ENCODE measurements at regions not wholly inside any gene's neighbourhood (a gene's known extent, or its start where the extent isn't known, plus 50 kb on each side); places are given as distances from the start of the nearest gene placed in this dataset.

- Mint-ChIP-seq H3K27me3 (ENCODE audit: low read depth) (no peaks in the 10 kb centered on the region), H3K27ac (no peak overlapping the region), H3K36me3 (ENCODE audit: low read depth) (no peaks in the 10 kb centered on the region), H3K4me3 (ENCODE audit: low read depth) (no peak overlapping the region), H3K9me3 (peaks cover 4% of the 10 kb centered on the region), H3K4me1 (ENCODE audit: low read depth) (peaks cover 5% of the 10 kb centered on the region)
- intact Hi-C loops (cut with micrococcal nuclease) = no loop called here
- no peak for DNase-seq (ENCODE audit: low spot score)
Measured at GRCh38 chr6:53216301-53216700, 67.7 kb upstream of the GCM1 start.

GRCh38 chr6:53214172-53214571 is 65.5 kb upstream of the GCM1 start:
- Mint-ChIP-seq H3K27ac (no peak overlapping the region), H3K9me3 (peaks cover 4% of the 10 kb centered on the region), H3K4me1 (ENCODE audit: low read depth) (peaks cover 5% of the 10 kb centered on the region), H3K27me3 (ENCODE audit: low read depth) (no peaks in the 10 kb centered on the region), H3K4me3 (ENCODE audit: low read depth) (no peak overlapping the region), H3K36me3 (ENCODE audit: low read depth) (no peaks in the 10 kb centered on the region)
- DNase-seq (ENCODE audit: low spot score) = no peak
- intact Hi-C loops (cut with micrococcal nuclease) = no loop called here

- intact Hi-C loops (cut with micrococcal nuclease) = no loop called here
- Mint-ChIP-seq H3K9me3 (no peaks in the 10 kb centered on the region), H3K36me3 (ENCODE audit: low read depth) (no peaks in the 10 kb centered on the region), H3K4me1 (ENCODE audit: low read depth) (no peaks in the 10 kb centered on the region), H3K27ac (no peak overlapping the region), H3K4me3 (ENCODE audit: low read depth) (no peak overlapping the region), H3K27me3 (ENCODE audit: low read depth) (no peaks in the 10 kb centered on the region)
- no peak for DNase-seq (ENCODE audit: low spot score)
Measured at GRCh38 chr6:53210811-53211210, 62.2 kb upstream of the GCM1 start.

- intact Hi-C loops (cut with micrococcal nuclease) = no loop called here
- no peaks in the 10 kb centered on the region for H3K9me3 Mint-ChIP-seq
- DNase-seq (ENCODE audit: low spot score) = no peak
- no peaks in the 10 kb centered on the region for H3K4me1 Mint-ChIP-seq (ENCODE audit: low read depth)
- no peaks in the 10 kb centered on the region for H3K36me3 Mint-ChIP-seq (ENCODE audit: low read depth)
- H3K4me3 Mint-ChIP-seq (ENCODE audit: low read depth) = no peak overlapping the region
- H3K27ac Mint-ChIP-seq = no peak overlapping the region
- no peaks in the 10 kb centered on the region for H3K27me3 Mint-ChIP-seq (ENCODE audit: low read depth)
Measured at GRCh38 chr6:53209681-53210080, 61.0 kb upstream of the GCM1 start.

- no peaks in the 10 kb centered on the region for H3K27me3 Mint-ChIP-seq (ENCODE audit: low read depth)
- no peak overlapping the region for H3K27ac Mint-ChIP-seq
- H3K36me3 Mint-ChIP-seq (ENCODE audit: low read depth) = no peaks in the 10 kb centered on the region
- H3K4me3 Mint-ChIP-seq (ENCODE audit: low read depth) = no peak overlapping the region
- H3K4me1 Mint-ChIP-seq (ENCODE audit: low read depth) = peaks cover 6% of the 10 kb centered on the region
- intact Hi-C loops (cut with micrococcal nuclease) = no loop called here
- H3K9me3 Mint-ChIP-seq = no peaks in the 10 kb centered on the region
- no peak for DNase-seq (ENCODE audit: low spot score)
Measured at GRCh38 chr6:53205778-53206177, 57.1 kb upstream of the GCM1 start.

- H3K4me3 Mint-ChIP-seq (ENCODE audit: low read depth) = no peak overlapping the region
- no peaks in the 10 kb centered on the region for H3K36me3 Mint-ChIP-seq (ENCODE audit: low read depth)
- intact Hi-C loops (cut with micrococcal nuclease) = no loop called here
- peaks cover 6% of the 10 kb centered on the region for H3K4me1 Mint-ChIP-seq (ENCODE audit: low read depth)
- H3K27me3 Mint-ChIP-seq (ENCODE audit: low read depth) = peaks cover 3% of the 10 kb centered on the region
- no peaks in the 10 kb centered on the region for H3K9me3 Mint-ChIP-seq
- DNase-seq (ENCODE audit: low spot score) = no peak
- no peak overlapping the region for H3K27ac Mint-ChIP-seq
Measured at GRCh38 chr6:53203483-53203882, 54.8 kb upstream of the GCM1 start.

- Mint-ChIP-seq H3K4me1 (ENCODE audit: low read depth) (peaks cover 6% of the 10 kb centered on the region), H3K9me3 (no peaks in the 10 kb centered on the region), H3K36me3 (ENCODE audit: low read depth) (no peaks in the 10 kb centered on the region), H3K27ac (no peak overlapping the region), H3K27me3 (ENCODE audit: low read depth) (peaks cover 3% of the 10 kb centered on the region), H3K4me3 (ENCODE audit: low read depth) (no peak overlapping the region)
- intact Hi-C loops (cut with micrococcal nuclease) = no loop called here
- DNase-seq (ENCODE audit: low spot score) = no peak
Measured at GRCh38 chr6:53202052-53202451, 53.4 kb upstream of the GCM1 start.

GRCh38 chr6:53201270-53201669 is 52.6 kb upstream of the GCM1 start:
- Mint-ChIP-seq H3K27me3 (ENCODE audit: low read depth) (peaks cover 3% of the 10 kb centered on the region), H3K27ac (peak overlapping the region; percentile 8), H3K4me3 (ENCODE audit: low read depth) (no peak overlapping the region), H3K9me3 (no peaks in the 10 kb centered on the region), H3K4me1 (ENCODE audit: low read depth) (peaks cover 6% of the 10 kb centered on the region), H3K36me3 (ENCODE audit: low read depth) (no peaks in the 10 kb centered on the region)
- no peak for DNase-seq (ENCODE audit: low spot score)
- intact Hi-C loops (cut with micrococcal nuclease) = no loop called here

GRCh38 chr6:53199765-53200164 is 51.1 kb upstream of the GCM1 start:
- intact Hi-C loops (cut with micrococcal nuclease) = no loop called here
- Mint-ChIP-seq H3K36me3 (ENCODE audit: low read depth) (no peaks in the 10 kb centered on the region), H3K9me3 (no peaks in the 10 kb centered on the region)

GRCh38 chr6:53199156-53199555 is 50.5 kb upstream of the GCM1 start:
- Mint-ChIP-seq H3K4me1 (ENCODE audit: low read depth) (peaks cover 6% of the 10 kb centered on the region), H3K27ac (no peak overlapping the region), H3K4me3 (ENCODE audit: low read depth) (no peak overlapping the region), H3K9me3 (no peaks in the 10 kb centered on the region), H3K27me3 (ENCODE audit: low read depth) (peaks cover 3% of the 10 kb centered on the region), H3K36me3 (ENCODE audit: low read depth) (no peaks in the 10 kb centered on the region)
- DNase-seq (ENCODE audit: low spot score) = no peak
- intact Hi-C loops (cut with micrococcal nuclease) = no loop called here

More at GRCh38 chr6:53199765-53200164, 51.1 kb upstream of the GCM1 start:
- no peak for DNase-seq (ENCODE audit: low spot score)
- Mint-ChIP-seq H3K4me1 (ENCODE audit: low read depth) (peaks cover 6% of the 10 kb centered on the region), H3K4me3 (ENCODE audit: low read depth) (no peak overlapping the region), H3K27me3 (ENCODE audit: low read depth) (peaks cover 3% of the 10 kb centered on the region), H3K27ac (no peak overlapping the region)

Measured in activated T-helper 2 cell treated with anti-CD3 and anti-CD28 coated beads, Interferon-gamma antibody, Interleukin-2, Interleukin-4, amounts not matched to agents 10 μg/mL and 5 μg/mL and 100 μg/mL, durations not matched to agents 14 hours and 24 hours and 36 hours (primary cell).